NT2/D1 (cell line): ENCODE measurements at regions not wholly inside any gene's neighbourhood (a gene's known extent, or its start where the extent isn't known, plus 50 kb on each side); places are given as distances from the start of the nearest gene placed in this dataset.

Source experiments
- SUZ12 ChIP-seq: IDR thresholded peaks from 2 replicates; pipeline ENCODE4 v1.6.1; 2011; ENCODE audit not compliant: insufficient read length, insufficient read depth; ENCODE audit errors: extremely low read depth
- YY1 ChIP-seq: IDR thresholded peaks from 2 replicates; pipeline ENCODE4 v1.6.1; 2011; ENCODE audit not compliant: insufficient read length, insufficient read depth
- ZNF274 ChIP-seq: IDR thresholded peaks from 2 replicates; pipeline ENCODE4 v1.6.1; 2011; ENCODE audit warnings: mild to moderate bottlenecking, low read depth, low read length

DNA sequence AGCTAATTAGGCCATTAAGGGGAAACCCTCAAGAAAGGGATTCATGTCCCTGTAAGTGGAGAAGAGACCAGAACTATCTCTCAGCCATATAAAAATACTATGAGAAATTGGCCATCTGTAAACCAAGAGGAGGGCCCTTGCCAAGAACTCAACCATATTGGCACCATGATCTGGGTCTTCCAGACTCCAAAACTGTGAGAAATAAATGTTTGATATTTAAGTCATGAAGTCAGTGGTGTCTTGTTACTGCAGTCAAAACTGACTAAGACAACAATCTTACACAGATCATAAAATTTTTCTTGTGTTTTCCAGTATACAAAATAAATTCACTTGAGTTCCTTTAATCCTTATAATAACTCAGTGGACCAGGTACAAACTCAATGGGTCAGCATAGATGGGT is 589.8 kb upstream of the CDH2 start:
- TF ChIP-seq YY1 (no peak), SUZ12 (no peak), ZNF274 (no peak)
